Body of pancreas (tissue), 4 donors: ENCODE measurements at regions not wholly inside any gene's neighbourhood (a gene's known extent, or its start where the extent isn't known, plus 50 kb on each side); places are given as distances from the start of the nearest gene placed in this dataset.

ENCODE experiments used
- POLR2A ChIP-seq, 3 donors: fragments of 450-650 bp; IDR thresholded peaks; one replicate each; pipeline ENCODE4 v1.6.1; 2016; ENCODE audit warnings: antibody characterized with exemption in 3 of 3, mild to moderate bottlenecking in 2 of 3
- TF ChIP-seq, protein P1 (sequence below), 7 experiments: fragments of 450-650 bp in 4 of 7; fragments of 200-600 bp in 3 of 7; sonication (generic) in 3 of 7; IDR thresholded peaks; one replicate each; pipeline ENCODE4 v1.5.1; 2016 to 2019; ENCODE audit warnings: antibody characterized with exemption in 7 of 7

GRCh38 chr9:115220319-115221005, 102.5 kb upstream of the TNC start:
- TF ChIP-seq, protein P1, sequence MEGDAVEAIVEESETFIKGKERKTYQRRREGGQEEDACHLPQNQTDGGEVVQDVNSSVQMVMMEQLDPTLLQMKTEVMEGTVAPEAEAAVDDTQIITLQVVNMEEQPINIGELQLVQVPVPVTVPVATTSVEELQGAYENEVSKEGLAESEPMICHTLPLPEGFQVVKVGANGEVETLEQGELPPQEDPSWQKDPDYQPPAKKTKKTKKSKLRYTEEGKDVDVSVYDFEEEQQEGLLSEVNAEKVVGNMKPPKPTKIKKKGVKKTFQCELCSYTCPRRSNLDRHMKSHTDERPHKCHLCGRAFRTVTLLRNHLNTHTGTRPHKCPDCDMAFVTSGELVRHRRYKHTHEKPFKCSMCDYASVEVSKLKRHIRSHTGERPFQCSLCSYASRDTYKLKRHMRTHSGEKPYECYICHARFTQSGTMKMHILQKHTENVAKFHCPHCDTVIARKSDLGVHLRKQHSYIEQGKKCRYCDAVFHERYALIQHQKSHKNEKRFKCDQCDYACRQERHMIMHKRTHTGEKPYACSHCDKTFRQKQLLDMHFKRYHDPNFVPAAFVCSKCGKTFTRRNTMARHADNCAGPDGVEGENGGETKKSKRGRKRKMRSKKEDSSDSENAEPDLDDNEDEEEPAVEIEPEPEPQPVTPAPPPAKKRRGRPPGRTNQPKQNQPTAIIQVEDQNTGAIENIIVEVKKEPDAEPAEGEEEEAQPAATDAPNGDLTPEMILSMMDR (IDR thresholded peaks at IDR 0.05), result no peak
- TF ChIP-seq POLR2A (IDR thresholded peaks at IDR 0.05), result no peak
